HG02840 (cell line): ENCODE measurements at regions not wholly inside any gene's neighbourhood (a gene's known extent, or its start where the extent isn't known, plus 50 kb on each side); places are given as distances from the start of the nearest gene placed in this dataset.
"Not testable (repeated sequence)": the region's sequence is repeated elsewhere in the genome, so short reads cannot be mapped to it uniquely, and the experiment has no call there.

Experiments used
- ATAC-seq: cut with Tn5 transposase; IDR thresholded peaks from one replicate; pipeline ENCODE4 v1.9.1; 2021; ENCODE audit warnings: mild to moderate bottlenecking, moderate library complexity, moderate number of reproducible peaks; ENCODE audit not compliant: unreplicated experiment, low FRiP score

DNA sequence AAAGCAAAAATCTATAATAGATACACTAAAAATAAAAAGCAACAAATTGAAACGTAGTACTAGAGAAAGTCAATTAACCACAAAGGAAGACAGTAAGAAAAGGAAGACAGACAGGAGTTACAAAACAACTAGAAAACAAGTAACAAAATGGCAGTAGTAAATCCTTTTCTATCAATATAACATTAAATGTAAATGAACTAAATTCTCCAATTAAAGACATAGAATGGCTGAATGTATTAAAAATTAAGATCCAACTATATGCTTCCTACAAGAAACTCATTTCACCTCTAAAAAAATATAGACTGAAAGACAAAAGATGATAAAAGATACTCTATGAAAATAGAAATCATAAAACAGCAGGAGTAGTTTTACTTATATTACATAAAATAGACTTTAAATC, 79.1 kb downstream of the CTH start:
- no peak for ATAC-seq

DNA sequence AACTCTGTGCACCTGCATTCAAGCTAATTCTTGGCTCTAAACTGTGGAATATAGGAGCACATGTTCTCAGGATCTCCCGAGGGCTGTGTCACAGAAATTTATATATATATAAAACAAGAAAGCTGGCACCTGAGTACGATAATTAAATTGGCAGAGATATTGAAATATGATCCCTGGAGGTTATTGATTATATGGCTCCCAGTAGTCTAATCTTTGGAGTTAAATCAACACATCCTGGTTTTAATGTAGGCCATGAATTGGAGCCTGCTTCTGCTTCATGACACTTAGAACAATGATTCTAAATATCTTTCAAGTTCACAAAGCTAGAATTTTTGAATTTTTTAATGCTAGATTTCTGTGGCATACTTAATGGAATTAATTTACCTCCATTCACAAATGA, 84.3 kb downstream of the CTH start:
- no peak for ATAC-seq

DNA sequence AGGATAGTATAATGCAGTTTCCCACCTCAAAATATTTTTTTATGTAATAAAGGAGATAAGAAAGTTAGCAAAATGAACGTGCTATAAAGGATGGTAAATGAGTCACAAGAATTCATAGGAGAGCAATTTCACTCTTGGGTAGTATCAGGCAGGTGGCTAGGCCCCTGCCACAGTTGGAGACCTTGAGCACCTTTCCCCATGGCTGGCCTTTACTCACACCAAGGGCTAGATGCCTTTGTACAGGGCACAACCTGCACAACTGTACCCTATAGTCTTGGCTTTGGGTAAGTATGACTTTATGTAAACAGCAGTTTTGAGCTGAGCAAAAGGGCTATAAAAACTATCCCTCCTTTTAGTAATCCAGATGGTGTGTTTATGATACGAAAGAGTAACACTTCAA, 85.1 kb downstream of the CTH start:
- no peak for ATAC-seq

DNA sequence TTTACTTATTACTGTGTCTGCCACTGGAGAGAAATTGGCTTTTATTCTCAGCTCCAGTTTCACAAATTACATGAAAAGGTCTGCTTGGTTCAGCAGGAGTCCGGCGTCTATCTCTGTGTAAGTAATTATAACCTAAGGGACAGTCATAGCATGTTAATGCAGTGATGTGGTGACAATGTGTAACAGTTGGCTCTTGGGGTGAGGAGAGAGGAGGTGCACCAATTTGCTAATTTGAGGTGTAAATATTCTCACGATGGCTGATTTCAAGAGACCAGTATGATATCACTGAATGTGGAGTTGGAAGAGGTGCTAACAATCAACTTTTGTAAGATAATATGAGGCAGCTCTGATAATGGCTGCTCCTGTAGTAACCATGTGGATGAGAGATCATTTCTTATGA, 86.1 kb downstream of the CTH start:
- no peak for ATAC-seq

- no peak for ATAC-seq
These were observed 87.6 kb downstream of the CTH start for GRCh38 chr1:70498666-70499065.

DNA sequence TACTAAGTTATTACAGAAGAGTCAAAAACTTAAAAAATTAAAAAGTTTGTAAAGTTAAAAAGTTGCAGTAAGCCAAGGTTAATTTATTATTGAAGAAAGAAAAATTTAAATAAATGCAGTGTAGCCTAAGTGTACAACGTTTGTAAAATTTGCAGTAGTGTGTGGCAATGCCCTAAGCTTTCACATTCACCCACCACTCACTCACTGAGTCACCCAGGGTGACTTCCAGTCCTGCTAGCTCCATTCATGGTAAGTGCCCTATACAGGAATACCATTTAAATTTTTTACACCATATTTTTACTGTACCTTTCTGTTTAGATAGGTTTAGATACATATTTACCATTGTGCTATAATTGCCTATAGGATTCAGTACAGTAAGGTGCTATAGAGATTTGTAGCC, 88.6 kb downstream of the CTH start:
- ATAC-seq = no peak

- ATAC-seq = no peak
These were observed 92.3 kb downstream of the CTH start for GRCh38 chr1:70503358-70503757.

DNA sequence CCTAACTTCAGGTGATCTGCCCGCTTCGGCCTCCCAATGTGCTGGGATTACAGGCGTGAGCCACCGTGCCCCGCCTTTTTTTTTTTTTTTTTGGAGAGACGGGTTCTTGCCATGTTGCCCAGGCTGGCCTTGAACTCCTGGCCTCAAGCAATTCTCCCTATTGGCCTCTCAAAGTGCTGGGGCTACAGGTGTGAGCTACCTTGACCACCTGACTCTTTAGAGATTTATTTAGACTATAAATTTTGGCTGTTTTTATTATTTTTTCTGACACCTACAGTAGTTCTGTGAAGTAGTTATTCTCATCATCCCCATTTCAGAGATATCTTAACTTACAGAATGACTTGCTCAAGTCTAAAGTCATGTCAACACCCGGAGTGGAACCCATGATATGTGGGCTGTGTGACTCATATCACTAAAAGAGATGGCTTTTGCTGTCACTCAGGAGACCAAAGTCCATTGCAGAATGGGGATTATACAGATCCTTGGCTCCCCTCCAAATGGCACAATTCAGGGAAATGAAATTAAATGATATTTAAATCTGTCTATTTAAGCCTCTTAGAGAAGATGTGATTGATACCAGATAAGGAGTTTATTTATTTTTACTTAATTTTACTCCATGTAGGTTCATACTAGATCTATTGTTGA, 93.2 kb downstream of the CTH start:
- ATAC-seq = peak; percentile 98

DNA sequence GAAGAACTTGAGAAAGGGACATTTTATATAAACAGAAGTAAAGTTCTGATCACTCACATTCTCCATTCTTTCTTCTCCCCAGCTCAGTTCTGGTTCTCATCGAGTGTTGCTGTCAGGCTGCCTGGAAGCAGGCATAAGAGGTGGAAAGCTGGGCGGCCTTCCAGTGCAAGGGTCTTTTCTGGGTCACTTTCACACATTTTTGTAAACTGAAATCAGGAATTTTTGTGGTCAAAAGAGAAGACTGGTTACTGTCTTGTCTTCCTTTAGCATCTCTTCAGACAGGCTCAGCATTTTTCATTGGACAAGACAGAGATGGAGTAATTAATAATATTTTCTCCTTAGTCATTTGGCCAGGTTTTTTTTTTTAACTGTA, 93.7 kb downstream of the CTH start:
- ATAC-seq = peak; percentile 17

DNA sequence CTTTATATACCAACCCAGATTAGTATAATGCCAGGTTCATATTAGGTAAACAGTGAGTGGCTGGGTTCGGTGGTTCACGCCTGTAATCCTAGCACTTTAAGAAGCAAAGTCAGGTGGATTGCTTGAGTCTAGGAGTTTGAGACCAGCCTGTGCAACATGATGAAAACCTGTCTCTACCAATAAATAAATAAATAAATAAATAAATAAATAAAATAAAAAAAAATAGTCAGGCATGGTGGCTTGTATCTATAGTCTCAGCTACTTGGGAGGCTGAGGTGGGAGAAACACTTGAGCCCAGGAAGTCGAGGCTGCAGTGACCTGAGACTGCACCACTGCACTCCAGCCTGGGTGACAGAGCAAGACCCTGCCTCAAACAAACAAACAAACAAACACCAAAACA, 96.9 kb downstream of the CTH start:
- not testable (repeated sequence) for ATAC-seq

DNA sequence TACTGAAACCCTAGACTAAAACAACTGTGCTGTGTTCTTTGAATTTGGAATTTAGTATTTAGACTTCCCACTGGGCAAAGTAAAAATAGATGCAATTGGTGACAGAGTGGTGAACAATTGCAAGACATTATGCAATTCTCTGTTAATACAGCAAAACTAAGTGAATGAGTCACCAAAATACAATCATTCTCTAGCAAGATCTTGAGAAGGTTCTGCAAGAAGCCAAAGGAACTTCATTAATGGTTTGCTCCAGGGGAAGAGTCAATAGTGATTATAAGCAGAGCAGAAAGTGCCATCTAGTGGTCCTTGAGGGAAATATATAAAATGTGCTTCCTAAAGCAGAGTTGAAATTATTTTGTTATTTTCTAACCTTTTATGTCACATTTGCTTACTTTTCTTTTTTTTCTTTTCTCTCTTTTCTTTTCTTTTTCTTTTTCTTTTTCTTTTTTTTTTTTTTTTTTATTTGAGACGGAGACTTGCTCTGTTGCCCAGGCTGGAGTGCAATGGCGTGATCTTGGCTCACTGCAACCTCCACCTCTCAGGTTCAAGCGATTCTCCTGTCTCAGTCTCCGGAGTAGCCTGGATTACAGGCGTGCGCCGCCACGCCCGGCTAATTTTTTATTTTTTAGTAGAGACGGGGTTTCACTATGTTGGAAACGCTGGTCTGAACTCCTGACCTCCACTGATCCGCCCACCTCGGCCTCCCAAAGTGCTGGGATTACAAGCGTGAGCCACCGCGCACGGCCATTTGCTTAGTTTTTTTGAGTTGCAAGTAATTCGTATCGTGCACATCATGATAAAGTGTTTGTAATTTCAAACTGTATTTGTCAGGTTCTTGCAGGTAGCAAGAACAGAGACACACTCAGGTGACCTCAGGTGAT, 99.2 kb downstream of the CTH start:
- ATAC-seq = peak; percentile 74

DNA sequence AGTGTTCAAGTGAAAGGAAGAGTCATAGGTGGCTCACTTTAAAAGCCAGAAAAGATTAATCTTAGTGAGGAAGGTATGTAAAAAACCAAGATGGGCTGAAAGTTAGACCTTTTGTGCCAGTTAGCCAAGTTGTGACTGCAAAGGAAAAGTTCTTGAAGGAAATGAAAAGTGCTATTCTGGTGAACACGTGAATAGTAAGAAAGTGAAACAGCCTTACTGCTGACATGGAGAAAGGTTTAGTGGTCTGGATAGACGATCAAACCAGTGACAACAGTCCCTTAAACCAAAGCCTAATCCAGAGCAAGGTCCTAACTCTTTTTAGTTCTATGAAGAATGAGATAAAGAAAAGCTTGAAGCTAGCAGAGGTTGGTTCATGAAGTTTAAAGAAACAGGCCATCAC, 106.4 kb downstream of the CTH start:
- no peak for ATAC-seq

GRCh38 chr1:70518106-70518505, 107.0 kb downstream of the CTH start:
- no peak for ATAC-seq

GRCh38 chr1:70528590-70529333, 117.7 kb downstream of the CTH start:
- ATAC-seq = no peak

DNA sequence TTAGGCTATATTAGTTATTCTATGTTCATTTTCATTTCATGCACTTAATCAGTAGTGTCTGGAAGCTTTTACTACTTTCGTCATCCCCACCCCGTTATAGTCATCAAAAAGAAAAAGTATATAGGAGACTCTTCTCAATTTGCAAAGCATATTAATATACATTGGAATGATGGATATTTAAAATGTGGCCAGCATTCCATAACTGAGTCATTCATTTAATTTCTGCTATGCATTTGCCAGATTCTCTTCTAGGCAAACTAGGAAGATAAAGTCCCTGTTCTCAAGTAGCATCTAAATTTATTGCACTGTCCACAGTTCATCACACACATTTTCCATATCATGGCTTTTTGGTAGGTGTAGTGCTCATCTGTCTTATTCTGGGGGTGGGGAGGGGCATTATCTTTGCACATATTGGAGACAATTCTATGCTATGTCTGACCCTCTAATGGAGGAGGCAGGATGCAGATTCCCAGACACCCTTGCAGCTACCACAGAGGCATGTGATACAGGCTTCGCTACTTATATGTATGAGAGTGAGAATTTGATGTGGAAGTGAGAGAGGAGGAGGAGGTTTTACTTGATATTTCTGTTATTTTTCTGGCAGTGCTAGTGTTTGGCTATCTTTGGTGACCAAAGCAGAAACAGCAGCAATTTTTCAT, 125.8 kb downstream of the CTH start:
- ATAC-seq = no peak

- ATAC-seq = no peak
These were observed 126.7 kb downstream of the CTH start for GRCh38 chr1:70537788-70538187.

- no peak for ATAC-seq
These were observed 131.0 kb downstream of the CTH start for GRCh38 chr1:70542030-70542429.

DNA sequence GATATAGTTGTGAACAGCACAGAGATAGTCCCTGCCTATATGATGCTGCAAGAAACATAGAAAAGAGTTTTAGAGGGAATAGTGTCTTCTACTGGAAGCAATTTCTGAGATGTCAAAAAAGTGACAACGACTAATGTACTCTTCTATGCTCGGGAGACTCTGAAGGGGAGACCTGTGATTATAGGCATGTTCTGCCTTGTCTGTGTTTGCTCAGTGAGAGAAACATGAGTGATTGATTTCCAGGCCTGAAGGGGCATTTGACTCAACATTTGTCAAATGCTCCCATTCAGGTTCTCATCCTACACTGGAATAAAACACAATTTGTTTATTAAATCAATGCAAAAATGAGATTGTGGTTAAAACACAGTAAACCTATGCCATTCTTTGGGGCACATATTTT, 131.8 kb downstream of the CTH start:
- no peak for ATAC-seq

GRCh38 chr1:70546726-70547125, 135.7 kb downstream of the CTH start:
- no peak for ATAC-seq

DNA sequence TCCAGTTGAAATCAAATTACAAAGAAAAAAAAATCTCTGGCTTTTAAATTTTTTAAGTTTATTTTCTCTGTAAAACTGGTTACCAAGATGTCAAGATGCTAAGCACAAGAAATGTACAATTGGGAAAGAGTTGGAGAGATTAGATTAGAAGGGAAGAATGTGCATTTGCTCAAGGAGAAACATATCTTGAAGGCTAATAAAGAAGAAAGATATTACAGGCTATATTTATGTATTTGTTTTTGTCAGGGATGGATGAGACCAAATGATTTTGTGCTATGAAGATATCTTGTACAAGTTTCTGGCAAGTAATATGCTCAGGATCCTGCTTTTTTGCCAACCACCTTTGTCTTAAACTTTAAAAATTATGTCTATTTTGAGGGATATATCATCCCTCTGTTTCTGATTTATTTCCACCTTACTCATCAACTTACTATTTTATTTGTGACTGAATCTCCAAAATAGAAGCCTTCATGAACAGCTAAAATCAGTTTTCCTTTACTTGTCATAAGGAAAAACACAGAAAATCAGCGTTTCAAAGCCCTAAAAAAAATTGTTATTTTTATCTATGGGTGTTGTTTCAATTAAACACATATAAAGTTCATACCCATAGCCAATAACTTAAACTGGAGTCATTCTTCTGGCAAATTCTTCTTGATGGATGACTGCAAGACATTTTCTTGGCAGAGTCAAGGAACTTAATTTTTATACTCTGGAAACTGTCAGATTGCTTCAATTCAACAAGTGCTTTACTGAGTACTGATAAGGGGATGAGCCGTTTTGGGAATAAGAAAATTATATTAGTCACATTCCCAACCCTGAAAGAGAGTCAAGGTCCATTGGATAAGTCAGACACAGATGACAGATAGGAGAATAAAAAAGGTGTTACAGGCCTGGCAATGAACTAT, 141.8 kb downstream of the CTH start:
- ATAC-seq = no peak
